ENCODE measurements at regions not wholly inside any gene's neighbourhood (a gene's known extent, or its start where the extent isn't known, plus 50 kb on each side); places are given as distances from the start of the nearest gene placed in this dataset.

DNA sequence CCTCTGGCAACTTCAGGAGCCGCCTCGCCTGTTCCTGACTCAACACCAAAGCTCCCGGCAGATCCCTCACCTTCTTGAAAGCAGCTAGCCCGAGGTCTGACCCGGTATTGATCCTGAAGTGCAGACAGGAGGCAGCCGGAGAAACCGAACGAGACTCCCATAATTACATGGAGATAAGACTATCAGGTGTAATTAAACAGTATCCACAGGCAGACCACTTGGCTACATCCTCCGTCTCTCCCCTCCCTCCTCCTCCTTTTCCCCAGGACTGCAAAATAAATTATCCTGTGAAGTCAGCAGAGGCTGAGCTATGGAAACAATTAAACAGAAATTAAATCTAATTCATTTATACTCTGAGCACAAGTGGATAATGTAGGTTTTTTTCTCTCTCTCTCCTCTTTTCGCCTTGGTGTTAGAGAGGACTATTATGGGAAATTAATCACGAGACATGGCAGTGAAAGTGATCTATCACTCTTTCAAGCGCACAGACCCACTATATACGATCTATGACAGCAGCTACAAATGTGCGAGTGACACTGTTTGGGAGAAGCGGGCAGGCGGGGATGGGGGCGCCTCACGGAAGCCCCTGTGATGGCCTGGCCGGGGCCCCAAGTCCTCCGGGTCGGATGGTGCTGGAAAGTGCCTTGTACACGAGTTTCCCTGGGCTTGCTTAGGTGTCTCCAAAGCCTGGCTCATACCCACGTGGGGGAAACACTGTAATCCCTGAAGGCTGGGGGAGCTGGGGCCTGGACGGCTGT, 92.8 kb downstream of the RBFOX3 start:
- TF ChIP-seq, protein P1, sequence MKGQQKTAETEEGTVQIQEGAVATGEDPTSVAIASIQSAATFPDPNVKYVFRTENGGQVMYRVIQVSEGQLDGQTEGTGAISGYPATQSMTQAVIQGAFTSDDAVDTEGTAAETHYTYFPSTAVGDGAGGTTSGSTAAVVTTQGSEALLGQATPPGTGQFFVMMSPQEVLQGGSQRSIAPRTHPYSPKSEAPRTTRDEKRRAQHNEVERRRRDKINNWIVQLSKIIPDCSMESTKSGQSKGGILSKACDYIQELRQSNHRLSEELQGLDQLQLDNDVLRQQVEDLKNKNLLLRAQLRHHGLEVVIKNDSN (IDR thresholded peaks at IDR 0.05): no peak
- TF ChIP-seq RAD21 (IDR thresholded peaks at IDR 0.05; ENCODE audit: low read depth): no peak
- no peak for TF ChIP-seq TAF1 (IDR thresholded peaks at IDR 0.05; ENCODE audit: low read depth)
- TF ChIP-seq NFIC (IDR thresholded peaks at IDR 0.05): no peak
- no peak for TF ChIP-seq YY1 (IDR thresholded peaks at IDR 0.05; ENCODE audit: low read depth)
- no peak for TF ChIP-seq ZBTB7A (IDR thresholded peaks at IDR 0.05; ENCODE audit: low read depth)
- no peak for TF ChIP-seq TCF12 (IDR thresholded peaks at IDR 0.05; ENCODE audit: low read depth)
- TF ChIP-seq, protein P2, sequence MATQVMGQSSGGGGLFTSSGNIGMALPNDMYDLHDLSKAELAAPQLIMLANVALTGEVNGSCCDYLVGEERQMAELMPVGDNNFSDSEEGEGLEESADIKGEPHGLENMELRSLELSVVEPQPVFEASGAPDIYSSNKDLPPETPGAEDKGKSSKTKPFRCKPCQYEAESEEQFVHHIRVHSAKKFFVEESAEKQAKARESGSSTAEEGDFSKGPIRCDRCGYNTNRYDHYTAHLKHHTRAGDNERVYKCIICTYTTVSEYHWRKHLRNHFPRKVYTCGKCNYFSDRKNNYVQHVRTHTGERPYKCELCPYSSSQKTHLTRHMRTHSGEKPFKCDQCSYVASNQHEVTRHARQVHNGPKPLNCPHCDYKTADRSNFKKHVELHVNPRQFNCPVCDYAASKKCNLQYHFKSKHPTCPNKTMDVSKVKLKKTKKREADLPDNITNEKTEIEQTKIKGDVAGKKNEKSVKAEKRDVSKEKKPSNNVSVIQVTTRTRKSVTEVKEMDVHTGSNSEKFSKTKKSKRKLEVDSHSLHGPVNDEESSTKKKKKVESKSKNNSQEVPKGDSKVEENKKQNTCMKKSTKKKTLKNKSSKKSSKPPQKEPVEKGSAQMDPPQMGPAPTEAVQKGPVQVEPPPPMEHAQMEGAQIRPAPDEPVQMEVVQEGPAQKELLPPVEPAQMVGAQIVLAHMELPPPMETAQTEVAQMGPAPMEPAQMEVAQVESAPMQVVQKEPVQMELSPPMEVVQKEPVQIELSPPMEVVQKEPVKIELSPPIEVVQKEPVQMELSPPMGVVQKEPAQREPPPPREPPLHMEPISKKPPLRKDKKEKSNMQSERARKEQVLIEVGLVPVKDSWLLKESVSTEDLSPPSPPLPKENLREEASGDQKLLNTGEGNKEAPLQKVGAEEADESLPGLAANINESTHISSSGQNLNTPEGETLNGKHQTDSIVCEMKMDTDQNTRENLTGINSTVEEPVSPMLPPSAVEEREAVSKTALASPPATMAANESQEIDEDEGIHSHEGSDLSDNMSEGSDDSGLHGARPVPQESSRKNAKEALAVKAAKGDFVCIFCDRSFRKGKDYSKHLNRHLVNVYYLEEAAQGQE (IDR thresholded peaks at IDR 0.05; ENCODE audit: low read depth): no peak
- no peak for TF ChIP-seq FOXM1 (IDR thresholded peaks at IDR 0.05; ENCODE audit: borderline replicate concordance, low read depth)
- TF ChIP-seq EP300 (IDR thresholded peaks at IDR 0.05; ENCODE audit: borderline replicate concordance): no peak
- no peak for TF ChIP-seq CREB1 (IDR thresholded peaks at IDR 0.05; ENCODE audit: low read depth)
- no peak for TF ChIP-seq CEBPB (IDR thresholded peaks at IDR 0.05)
- no peak for TF ChIP-seq EGR1 (IDR thresholded peaks at IDR 0.05)
- TF ChIP-seq, protein P3, sequence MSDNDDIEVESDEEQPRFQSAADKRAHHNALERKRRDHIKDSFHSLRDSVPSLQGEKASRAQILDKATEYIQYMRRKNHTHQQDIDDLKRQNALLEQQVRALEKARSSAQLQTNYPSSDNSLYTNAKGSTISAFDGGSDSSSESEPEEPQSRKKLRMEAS (IDR thresholded peaks at IDR 0.05): no peak
- no peak for TF ChIP-seq TEAD4 (IDR thresholded peaks at IDR 0.05)

DNA sequence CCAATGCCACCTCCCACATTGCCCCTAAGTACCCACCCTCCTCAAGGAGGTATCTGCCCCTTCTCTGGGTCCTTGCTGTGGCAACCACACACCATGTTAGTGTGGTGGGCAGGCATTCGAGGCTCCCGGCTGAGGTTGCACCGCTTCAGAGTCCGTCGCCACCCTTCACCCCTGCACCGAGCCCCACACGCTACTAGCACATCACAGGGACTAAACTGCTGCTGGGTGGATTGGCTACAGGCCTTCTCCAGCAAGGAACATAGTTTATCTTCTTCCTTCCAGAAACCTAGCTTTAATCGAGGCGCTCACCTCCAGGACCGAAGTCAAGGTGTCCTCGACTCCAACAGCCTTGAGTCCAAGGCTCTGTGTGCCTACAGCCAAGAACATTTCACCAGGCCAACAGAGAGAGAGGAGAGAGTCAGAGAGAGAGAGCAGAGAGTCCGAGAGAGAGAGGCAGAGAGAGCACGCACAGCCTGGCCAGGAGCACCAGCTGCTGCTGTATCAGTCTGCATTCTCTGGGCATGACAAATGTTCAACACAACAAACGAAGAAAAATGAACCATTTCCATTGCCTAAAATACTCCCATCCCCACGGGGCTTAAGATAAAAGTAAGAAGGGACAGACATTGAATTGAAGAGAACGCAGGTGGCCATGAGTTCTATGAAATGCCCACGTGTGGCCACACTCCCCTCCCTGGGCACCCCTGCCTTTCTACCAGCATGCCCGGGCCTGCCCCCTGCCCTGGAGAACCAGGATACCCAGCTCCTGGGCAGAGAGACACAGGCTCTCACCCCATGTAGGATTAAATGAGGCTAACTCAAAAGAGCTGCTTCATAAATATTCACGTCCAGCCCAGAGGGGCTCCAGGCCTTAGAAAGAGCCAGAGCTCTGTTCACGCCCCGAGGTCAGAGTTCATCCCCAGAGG, 94.9 kb downstream of the RBFOX3 start:
- TF ChIP-seq, protein P1 (IDR thresholded peaks at IDR 0.05): no peak
- TF ChIP-seq NFIC (IDR thresholded peaks at IDR 0.05) (no peak), RAD21 (IDR thresholded peaks at IDR 0.05; ENCODE audit: low read depth) (no peak), CREB1 (IDR thresholded peaks at IDR 0.05; ENCODE audit: low read depth) (no peak), TAF1 (IDR thresholded peaks at IDR 0.05; ENCODE audit: low read depth) (no peak), TCF12 (IDR thresholded peaks at IDR 0.05; ENCODE audit: low read depth) (no peak), YY1 (IDR thresholded peaks at IDR 0.05; ENCODE audit: low read depth) (no peak)

DNA sequence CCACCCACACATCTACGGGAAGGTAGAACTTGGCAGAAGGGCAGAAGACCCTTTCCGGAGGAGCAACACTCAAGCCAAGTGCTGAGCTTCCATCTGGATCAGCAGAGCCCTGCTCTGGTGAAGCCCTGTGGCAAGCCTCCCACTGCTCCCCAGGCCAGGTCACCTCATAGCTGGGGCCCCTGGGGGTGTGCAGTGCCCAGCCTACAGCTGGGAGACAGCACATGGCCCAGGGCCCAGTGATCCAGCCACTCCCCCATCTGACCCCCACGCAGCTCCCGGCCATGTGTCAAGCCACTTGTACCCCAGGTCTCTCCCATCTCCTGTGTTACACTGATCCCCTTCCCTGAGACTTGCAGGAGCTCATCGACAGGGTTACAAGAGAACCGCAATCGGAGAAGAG, 95.7 kb downstream of the RBFOX3 start:
- TF ChIP-seq, protein P3 (IDR thresholded peaks at IDR 0.05): no peak
- TF ChIP-seq YY1 (IDR thresholded peaks at IDR 0.05; ENCODE audit: low read depth): no peak
- TF ChIP-seq CREB1 (IDR thresholded peaks at IDR 0.05; ENCODE audit: low read depth): no peak
- no peak for TF ChIP-seq ZBTB7A (IDR thresholded peaks at IDR 0.05; ENCODE audit: low read depth)
- TF ChIP-seq, protein P1 (IDR thresholded peaks at IDR 0.05): no peak
- no peak for TF ChIP-seq EGR1 (IDR thresholded peaks at IDR 0.05)
- TF ChIP-seq EP300 (IDR thresholded peaks at IDR 0.05; ENCODE audit: borderline replicate concordance): no peak
- TF ChIP-seq CEBPB (IDR thresholded peaks at IDR 0.05): no peak
- no peak for TF ChIP-seq TCF12 (IDR thresholded peaks at IDR 0.05; ENCODE audit: low read depth)
- no peak for TF ChIP-seq TAF1 (IDR thresholded peaks at IDR 0.05; ENCODE audit: low read depth)
- TF ChIP-seq, protein P2 (IDR thresholded peaks at IDR 0.05; ENCODE audit: low read depth): no peak
- no peak for TF ChIP-seq FOXM1 (IDR thresholded peaks at IDR 0.05; ENCODE audit: borderline replicate concordance, low read depth)
- no peak for TF ChIP-seq NFIC (IDR thresholded peaks at IDR 0.05)
- TF ChIP-seq TEAD4 (IDR thresholded peaks at IDR 0.05): no peak
- no peak for TF ChIP-seq RAD21 (IDR thresholded peaks at IDR 0.05; ENCODE audit: low read depth)

DNA sequence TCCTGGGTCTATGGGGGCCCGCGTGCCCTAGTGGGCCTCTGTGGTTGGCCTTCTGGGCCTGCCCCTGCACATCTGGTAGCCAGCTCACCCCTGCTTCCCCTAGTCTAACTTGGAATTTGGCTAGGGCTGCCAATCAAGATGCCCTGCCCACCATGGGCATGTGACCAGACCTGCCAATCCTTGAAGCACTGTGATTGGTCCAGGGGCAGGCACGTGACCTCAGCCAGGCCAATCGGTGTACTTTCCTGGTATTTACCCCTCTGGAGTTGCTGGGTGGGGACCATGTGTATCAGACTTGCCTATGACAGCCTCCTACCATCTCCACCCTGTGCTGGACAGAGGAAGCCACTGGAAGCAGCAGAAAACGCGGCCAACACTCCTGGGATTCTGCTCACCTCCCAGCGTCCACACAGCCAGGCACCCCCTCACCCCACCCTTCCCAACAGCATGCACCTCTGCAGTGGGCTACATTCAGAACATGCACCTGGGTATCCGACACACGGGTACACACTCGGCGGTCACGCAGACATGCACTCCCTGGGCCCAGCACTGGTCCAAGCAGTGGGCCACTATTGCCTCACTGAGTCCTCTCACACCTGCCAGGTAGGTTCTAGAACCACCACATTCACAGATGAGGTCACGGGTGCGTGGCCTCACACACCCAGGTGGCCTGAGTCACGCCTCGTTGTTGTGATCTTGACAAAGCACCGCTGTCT, 96.9 kb downstream of the RBFOX3 start:
- TF ChIP-seq TEAD4 (IDR thresholded peaks at IDR 0.05) (no peak), RAD21 (IDR thresholded peaks at IDR 0.05; ENCODE audit: low read depth) (no peak), NFIC (IDR thresholded peaks at IDR 0.05) (no peak), FOXM1 (IDR thresholded peaks at IDR 0.05; ENCODE audit: borderline replicate concordance, low read depth) (no peak), CREB1 (IDR thresholded peaks at IDR 0.05; ENCODE audit: low read depth) (no peak), EP300 (IDR thresholded peaks at IDR 0.05; ENCODE audit: borderline replicate concordance) (no peak)
- TF ChIP-seq, protein P2 (IDR thresholded peaks at IDR 0.05; ENCODE audit: low read depth): no peak
- TF ChIP-seq, protein P1 (IDR thresholded peaks at IDR 0.05): peak; percentile 83
